ENCODE measurements at regions not wholly inside any gene's neighbourhood (a gene's known extent, or its start where the extent isn't known, plus 50 kb on each side); places are given as distances from the start of the nearest gene placed in this dataset.

GRCh38 chr6:14734052-14734415 is 511.8 kb upstream of the JARID2 start:
- no peak overlapping the region for H3K4me3 ChIP-seq
- H3K4me1 ChIP-seq: peaks cover 3 to 17% of the 10 kb centered on the region in 2 donors
- H3K27ac ChIP-seq: no peak overlapping the region
- no peaks in the 10 kb centered on the region for H3K27me3 ChIP-seq
- no peaks in the 10 kb centered on the region for H3K36me3 ChIP-seq
- DNase-seq (ENCODE audit: low spot score): no peak
- H3K9me3 ChIP-seq: no peaks in the 10 kb centered on the region
- no peak for TF ChIP-seq CTCF (IDR thresholded peaks at IDR 0.05)

GRCh38 chr6:14734416-14735340 is 511.2 kb upstream of the JARID2 start:
- H3K36me3 ChIP-seq: no peaks in the 10 kb centered on the region
- H3K27ac ChIP-seq: no peak overlapping the region
- no peak overlapping the region for H3K4me3 ChIP-seq
- no peaks in the 10 kb centered on the region for H3K27me3 ChIP-seq
- no peak for DNase-seq (ENCODE audit: low spot score)
- H3K9me3 ChIP-seq: no peaks in the 10 kb centered on the region
- no peak for TF ChIP-seq CTCF (IDR thresholded peaks at IDR 0.05)
- H3K4me1 ChIP-seq: peaks cover 3 to 17% of the 10 kb centered on the region in 2 donors

- Histone ChIP-seq H3K9me3 (no peaks in the 10 kb centered on the region), H3K27ac (no peak overlapping the region), H3K27me3 (no peaks in the 10 kb centered on the region), H3K4me3 (no peak overlapping the region), H3K36me3 (no peaks in the 10 kb centered on the region), H3K4me1 (peaks cover 3 to 10% of the 10 kb centered on the region in 2 donors)
- TF ChIP-seq CTCF (IDR thresholded peaks at IDR 0.05): no peak
- DNase-seq (ENCODE audit: low spot score): no peak
Observed at GRCh38 chr6:14735956-14736486, 509.8 kb upstream of the JARID2 start.

GRCh38 chr6:14736554-14736953 is 509.3 kb upstream of the JARID2 start:
- TF ChIP-seq CTCF (IDR thresholded peaks at IDR 0.05): no peak
- H3K27ac ChIP-seq: no peak overlapping the region
- no peak for DNase-seq (ENCODE audit: low spot score)
- H3K4me1 ChIP-seq: peaks cover 0 to 10% of the 10 kb centered on the region in 2 donors
- H3K36me3 ChIP-seq: no peaks in the 10 kb centered on the region
- no peak overlapping the region for H3K4me3 ChIP-seq
- no peaks in the 10 kb centered on the region for H3K27me3 ChIP-seq
- no peaks in the 10 kb centered on the region for H3K9me3 ChIP-seq

GRCh38 chr6:14738497-14738896 is 507.4 kb upstream of the JARID2 start:
- TF ChIP-seq CTCF (IDR thresholded peaks at IDR 0.05): no peak

More at GRCh38 chr6:14738497-14738896, 507.4 kb upstream of the JARID2 start:
- H3K4me3 ChIP-seq: no peak overlapping the region
- no peaks in the 10 kb centered on the region for H3K9me3 ChIP-seq
- no peaks in the 10 kb centered on the region for H3K27me3 ChIP-seq
- H3K27ac ChIP-seq: no peak overlapping the region
- no peak for DNase-seq (ENCODE audit: low spot score)
- H3K36me3 ChIP-seq: no peaks in the 10 kb centered on the region
- H3K4me1 ChIP-seq: peaks cover 0 to 10% of the 10 kb centered on the region in 2 donors

Measured in right atrium auricular region (tissue), 2 donors.